SK-N-SH treated with all-trans-retinoic acid at 6 μM for 48 hours (cell line): ENCODE measurements at regions not wholly inside any gene's neighbourhood (a gene's known extent, or its start where the extent isn't known, plus 50 kb on each side); places are given as distances from the start of the nearest gene placed in this dataset.

Experiments used
- CSDC2 ChIP-seq: fragments of 250-450 bp; sonication (Bioruptor Pico); IDR thresholded peaks from 2 replicates; pipeline ENCODE4 v1.5.0; 2020; ENCODE audit warnings: mild to moderate bottlenecking, moderate library complexity
- PPARA ChIP-seq: fragments of 250-450 bp; sonication (Bioruptor Pico); IDR thresholded peaks from 2 replicates; pipeline ENCODE4 v1.5.0; 2020; ENCODE audit warnings: mild to moderate bottlenecking, borderline replicate concordance
- SNAI2 ChIP-seq: fragments of 250-450 bp; sonication (Bioruptor Pico); IDR thresholded peaks from 2 replicates; pipeline ENCODE4 v1.5.0; 2020; ENCODE audit warnings: mild to moderate bottlenecking, moderate library complexity
- TOX ChIP-seq: fragments of 250-450 bp; sonication (Bioruptor Pico); IDR thresholded peaks from 2 replicates; pipeline ENCODE4 v1.8.0; 2021; ENCODE audit warnings: mild to moderate bottlenecking, moderate library complexity, borderline replicate concordance
- ZC3H10 ChIP-seq: fragments of 250-450 bp; sonication (Bioruptor Pico); IDR thresholded peaks from 2 replicates; pipeline ENCODE4 v1.5.1; 2021; ENCODE audit warnings: mild to moderate bottlenecking, moderate library complexity

GRCh38 chr18:10205151-10205550 lies 249.3 kb upstream of the APCDD1 start:
- no peak for TF ChIP-seq CSDC2 (CRISPR knock-in tag)
- no peak for TF ChIP-seq PPARA (CRISPR knock-in tag)
- TF ChIP-seq TOX (CRISPR knock-in tag): no peak
- TF ChIP-seq SNAI2 (CRISPR knock-in tag): no peak
- no peak for TF ChIP-seq ZC3H10
